Loucy (cell line): ENCODE measurements at regions not wholly inside any gene's neighbourhood (a gene's known extent, or its start where the extent isn't known, plus 50 kb on each side); places are given as distances from the start of the nearest gene placed in this dataset.

Source experiments
- EZH2phosphoT487 ChIP-seq: fragments of 200-600 bp; IDR thresholded peaks from 2 replicates; pipeline ENCODE4 v1.6.1; 2018; ENCODE audit warnings: antibody characterized with exemption, mild to moderate bottlenecking, moderate library complexity, borderline replicate concordance
- TF ChIP-seq, protein P1 (sequence below): fragments of 200-600 bp; sonication (generic); conservative IDR thresholded peaks from 2 replicates; pipeline ENCODE4 v1.5.1; 2014; ENCODE audit warnings: mild to moderate bottlenecking, antibody characterized with exemption, low read length

GRCh38 chr3:127064391-127065137 lies 81.6 kb downstream of the PLXNA1 start:
- TF ChIP-seq EZH2phosphoT487: no peak
- TF ChIP-seq, protein P1, sequence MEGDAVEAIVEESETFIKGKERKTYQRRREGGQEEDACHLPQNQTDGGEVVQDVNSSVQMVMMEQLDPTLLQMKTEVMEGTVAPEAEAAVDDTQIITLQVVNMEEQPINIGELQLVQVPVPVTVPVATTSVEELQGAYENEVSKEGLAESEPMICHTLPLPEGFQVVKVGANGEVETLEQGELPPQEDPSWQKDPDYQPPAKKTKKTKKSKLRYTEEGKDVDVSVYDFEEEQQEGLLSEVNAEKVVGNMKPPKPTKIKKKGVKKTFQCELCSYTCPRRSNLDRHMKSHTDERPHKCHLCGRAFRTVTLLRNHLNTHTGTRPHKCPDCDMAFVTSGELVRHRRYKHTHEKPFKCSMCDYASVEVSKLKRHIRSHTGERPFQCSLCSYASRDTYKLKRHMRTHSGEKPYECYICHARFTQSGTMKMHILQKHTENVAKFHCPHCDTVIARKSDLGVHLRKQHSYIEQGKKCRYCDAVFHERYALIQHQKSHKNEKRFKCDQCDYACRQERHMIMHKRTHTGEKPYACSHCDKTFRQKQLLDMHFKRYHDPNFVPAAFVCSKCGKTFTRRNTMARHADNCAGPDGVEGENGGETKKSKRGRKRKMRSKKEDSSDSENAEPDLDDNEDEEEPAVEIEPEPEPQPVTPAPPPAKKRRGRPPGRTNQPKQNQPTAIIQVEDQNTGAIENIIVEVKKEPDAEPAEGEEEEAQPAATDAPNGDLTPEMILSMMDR: no peak
